DOHH2 (cell line): ENCODE measurements at regions not wholly inside any gene's neighbourhood (a gene's known extent, or its start where the extent isn't known, plus 50 kb on each side); places are given as distances from the start of the nearest gene placed in this dataset.

Experiments
- CTCF ChIP-seq: fragments of 200-600 bp; sonication (generic); IDR thresholded peaks from one replicate; pipeline ENCODE4 v1.5.1; 2014; ENCODE audit warnings: antibody characterized with exemption, mild to moderate bottlenecking, low read depth, low read length; ENCODE audit not compliant: poor library complexity, severe bottlenecking
- EZH2phosphoT487 ChIP-seq: fragments of 200-600 bp; sonication (generic); IDR thresholded peaks from 2 replicates; pipeline ENCODE4 v1.6.1; 2017; ENCODE audit warnings: borderline replicate concordance, mild to moderate bottlenecking, antibody characterized with exemption, low read length, moderate library complexity, mixed read lengths

GRCh38 chr3:130835483-130835882, 58.4 kb upstream of the ATP2C1 start:
- TF ChIP-seq CTCF (no peak), EZH2phosphoT487 (no peak)
